Fibroblast of skin of right biceps (primary cell): ENCODE measurements at regions not wholly inside any gene's neighbourhood (a gene's known extent, or its start where the extent isn't known, plus 50 kb on each side); places are given as distances from the start of the nearest gene placed in this dataset.
"Not testable (repeated sequence)": the region's sequence is repeated elsewhere in the genome, so short reads cannot be mapped to it uniquely, and the experiment has no call there.

Experiments
- DNase-seq: peaks from one replicate; pipeline ENCODE4 v3.0.0-alpha.2; 2013

DNA sequence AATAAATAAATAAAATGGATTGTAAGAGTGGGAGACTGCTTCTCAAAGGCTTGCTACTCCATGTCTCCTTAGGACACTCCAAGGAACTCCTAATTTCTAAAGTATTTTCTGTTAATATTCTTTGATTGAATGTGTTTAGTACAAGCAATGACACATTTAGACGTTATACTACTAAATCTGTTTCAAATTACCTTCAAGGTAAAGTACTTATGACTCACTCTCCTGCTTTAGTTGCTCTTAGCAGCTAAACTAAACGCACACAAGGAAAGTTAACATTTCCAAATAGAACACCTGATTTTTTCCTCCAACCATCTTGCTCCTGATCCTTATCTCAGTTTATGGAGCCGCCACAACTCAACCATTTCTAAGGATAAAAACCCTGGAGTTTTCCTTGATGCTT lies 969.8 kb upstream of the ADGRL4 start:
- DNase-seq, result no peak

DNA sequence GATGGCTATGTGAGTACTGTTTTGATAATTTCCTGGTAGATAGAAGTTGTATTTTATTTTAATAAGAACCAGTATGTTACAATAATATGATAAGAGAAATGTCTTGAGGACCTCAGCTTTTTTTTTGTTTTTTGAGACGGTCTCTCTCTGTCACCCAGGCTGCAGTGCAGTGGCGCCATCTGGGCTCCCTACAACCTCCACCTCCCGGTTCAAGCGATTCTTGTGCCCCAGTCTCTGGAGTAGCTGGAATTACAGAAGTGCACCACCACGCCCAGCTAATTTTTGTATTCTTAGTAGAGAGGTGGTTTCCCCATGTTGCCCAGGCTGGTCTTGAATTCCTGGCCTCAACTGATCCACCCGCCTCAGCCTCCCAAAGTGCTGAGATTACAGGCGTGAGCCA lies 968.1 kb upstream of the ADGRL4 start:
- DNase-seq, result no peak

DNA sequence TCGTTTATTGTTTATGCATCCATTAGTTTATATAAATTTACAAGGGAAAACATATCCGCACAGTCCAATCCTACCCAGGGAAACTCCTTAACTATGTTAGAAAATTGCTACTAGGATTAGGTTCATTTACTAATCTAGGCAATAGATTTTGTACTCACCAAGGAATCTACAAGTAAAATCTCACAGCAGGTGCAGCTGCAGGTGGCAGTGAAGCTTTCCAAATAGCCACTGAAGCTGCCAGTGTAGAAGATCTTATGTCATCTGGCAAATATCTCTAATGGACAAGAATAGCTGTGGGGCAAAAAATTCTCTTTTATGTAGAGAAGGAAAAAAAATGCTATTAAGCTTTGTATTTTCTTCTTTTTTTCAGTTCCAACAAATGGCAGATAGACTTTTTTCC lies 963.4 kb upstream of the ADGRL4 start:
- no peak for DNase-seq

DNA sequence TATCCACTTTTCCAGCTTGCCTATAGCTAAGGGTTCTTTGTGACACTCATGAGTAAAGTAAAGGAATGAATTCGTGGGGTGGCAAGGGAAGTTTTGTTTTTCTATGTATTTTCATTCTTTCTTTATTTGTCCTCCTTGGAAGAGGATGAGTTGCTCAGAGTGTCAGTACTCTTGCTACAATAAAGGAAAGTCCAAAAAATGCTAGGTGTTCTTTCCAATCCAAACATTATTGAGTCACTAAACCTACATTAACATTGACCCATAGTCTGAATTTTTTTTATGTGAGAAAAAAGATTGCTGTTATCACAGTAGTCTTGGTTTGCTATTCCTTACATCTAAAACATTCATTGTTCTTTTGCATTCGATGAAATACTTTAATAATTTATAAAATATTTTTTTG lies 959.9 kb upstream of the ADGRL4 start:
- no peak for DNase-seq

DNA sequence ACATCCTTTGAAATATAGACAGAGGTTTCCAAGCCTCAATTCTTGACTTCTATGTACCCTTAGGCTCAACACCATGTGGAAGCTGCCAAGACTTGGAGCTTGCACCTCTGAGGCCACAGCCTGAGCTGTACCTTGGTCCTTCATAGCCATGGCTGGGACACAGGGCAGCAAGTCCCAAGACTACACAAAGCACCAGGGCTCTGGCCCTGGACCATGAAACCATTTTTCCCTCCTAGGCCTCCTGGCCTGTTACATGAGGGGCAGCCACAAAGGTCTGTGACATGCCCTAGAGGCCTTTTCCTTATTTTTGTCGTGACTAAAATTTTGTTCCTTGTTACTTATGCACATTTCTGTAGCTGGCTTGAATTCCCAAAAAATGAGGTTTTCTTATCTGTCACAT lies 953.1 kb upstream of the ADGRL4 start:
- no peak for DNase-seq

DNA sequence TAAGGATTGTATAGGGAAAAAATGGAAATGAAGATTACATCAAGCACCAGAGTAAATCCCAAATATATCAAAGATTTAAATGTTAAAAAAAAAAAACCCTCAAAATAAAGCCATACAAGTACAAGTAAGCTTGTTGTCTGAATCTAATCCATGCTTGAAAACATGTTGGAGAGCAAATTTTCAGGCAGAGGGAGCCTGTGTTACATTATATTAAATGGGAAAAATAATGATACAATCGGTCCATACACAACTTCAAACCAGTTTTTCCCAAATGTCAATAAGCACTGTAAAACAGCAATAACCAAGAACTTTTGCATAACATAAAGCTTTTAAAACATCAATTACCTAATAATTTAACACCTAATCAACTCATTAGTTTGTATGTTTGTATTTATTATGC lies 949.4 kb upstream of the ADGRL4 start:
- no peak for DNase-seq

DNA sequence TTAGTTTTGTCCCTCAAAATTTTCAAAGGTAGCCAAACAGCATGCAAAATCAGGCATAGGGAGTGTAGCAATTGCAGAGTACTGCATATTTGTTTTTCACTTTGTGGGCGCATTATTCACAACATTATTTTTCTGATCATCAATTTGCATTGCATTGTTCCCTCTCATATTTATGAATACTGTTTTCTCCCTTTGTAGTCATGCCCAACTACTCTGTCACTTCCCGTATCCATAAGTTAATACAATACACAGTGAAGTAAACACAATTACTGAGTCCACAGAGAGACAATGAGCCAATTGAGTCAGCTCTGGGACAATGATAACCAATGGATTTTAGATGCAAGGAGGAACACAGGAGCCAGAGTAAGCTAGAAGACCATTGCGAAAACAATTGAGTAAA lies 944.0 kb upstream of the ADGRL4 start:
- DNase-seq, result no peak

DNA sequence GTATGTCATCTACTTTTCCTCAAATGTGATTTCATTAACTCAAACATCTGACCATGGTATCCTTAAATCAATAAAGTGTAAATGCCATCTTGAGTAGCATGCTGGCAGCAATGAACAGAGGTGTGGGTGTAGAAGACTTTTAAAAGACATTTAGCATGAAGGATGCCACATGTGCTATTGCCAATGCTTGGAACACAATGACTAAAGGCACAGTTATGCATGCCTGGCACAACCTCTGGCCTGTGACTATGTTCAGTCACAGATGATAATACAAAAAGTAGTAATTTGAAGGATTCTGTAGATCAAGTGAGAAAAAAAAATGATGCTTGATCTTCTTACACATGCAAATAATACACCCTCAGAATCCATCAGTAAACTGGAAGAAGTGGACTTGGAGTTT lies 938.9 kb upstream of the ADGRL4 start:
- DNase-seq, result no peak

DNA sequence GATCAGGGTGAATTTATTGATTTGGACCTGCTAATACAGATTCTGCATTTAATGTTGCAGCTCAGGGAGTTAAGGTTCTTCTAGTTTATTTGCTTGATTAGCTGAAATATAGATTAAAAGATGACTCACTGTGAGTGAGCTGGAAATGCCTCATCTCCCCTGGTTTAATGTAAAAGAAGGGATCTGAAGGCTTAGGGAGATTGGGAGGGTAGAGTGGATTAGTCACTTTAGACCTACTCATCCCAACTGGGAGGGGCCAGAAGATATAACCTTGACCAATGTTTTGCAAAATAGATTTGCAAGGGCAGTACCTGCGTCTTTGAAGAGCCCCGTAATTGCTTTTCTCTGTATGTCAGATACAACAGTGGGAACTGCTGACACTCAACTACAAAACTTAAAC lies 922.8 kb upstream of the ADGRL4 start:
- peak; percentile 53 for DNase-seq

DNA sequence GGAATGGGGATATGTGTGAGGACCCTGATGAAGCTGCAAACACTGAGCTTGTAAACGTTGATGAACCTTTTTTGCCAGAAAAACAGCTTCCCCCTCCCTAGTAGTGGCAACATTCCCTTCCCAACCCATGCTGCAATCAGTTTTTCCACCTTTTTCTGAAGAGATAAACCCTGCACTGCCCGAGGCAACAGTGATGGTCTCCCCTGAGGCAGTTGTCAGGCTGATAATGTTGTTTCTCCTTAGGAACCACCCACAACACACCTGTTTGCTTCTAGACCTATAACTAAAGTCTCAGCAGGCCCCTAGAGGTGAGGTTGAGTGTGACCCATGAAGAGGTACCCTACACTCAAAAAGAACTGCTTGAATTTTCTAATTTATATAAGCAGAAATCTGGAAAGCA lies 922.4 kb upstream of the ADGRL4 start:
- no peak for DNase-seq

DNA sequence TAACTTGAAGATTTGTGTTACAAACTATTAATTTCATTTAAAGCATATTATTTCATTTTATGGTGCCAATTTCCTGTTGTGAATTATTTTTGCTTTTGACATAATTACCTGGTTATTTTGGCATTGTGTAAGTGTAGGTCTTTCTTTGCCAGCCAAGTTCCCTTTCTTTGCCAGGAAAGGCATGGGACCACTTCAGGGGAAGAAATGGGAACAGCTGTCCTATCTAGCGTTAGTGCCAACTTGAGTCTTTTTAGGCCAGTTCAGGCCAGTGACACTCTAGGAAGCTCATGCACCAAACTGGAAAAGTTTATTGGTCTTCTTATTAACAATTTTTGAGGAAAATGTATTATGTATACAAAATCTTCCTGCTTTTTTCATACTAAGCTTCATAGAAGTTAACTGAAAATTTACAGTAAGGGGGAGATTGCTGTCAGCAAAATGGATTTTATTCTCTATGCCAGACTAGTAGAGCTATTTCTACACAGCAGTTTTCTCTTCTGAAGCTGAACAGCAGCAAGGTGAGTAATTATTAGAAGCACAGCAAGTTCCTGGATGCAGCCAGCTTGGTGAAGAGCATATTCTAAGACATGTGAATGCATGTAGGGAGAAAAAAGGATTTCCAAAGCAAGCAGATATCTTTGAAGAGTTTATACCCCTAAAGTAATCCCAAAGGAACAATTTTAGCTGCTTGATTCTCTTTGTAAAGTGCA lies 914.6 kb upstream of the ADGRL4 start:
- DNase-seq, result no peak

DNA sequence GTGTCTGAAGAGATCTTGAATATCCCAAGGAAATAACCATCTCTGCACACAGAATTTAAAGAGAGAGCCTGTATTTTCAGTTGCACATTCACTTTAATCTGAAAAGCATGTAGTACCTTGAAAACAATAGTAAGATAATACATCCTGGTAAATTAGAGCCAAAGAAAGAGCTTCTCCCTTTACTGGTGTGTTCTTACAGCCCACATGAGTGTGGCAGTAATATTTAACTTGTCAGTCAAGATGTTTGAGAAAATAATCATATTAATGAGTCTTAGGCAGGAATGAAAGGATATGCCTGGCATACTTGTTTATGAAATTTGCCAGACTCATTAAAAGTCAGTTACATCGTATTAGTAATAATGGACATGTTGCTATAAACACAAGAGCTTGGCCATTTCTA lies 908.4 kb upstream of the ADGRL4 start:
- no peak for DNase-seq

DNA sequence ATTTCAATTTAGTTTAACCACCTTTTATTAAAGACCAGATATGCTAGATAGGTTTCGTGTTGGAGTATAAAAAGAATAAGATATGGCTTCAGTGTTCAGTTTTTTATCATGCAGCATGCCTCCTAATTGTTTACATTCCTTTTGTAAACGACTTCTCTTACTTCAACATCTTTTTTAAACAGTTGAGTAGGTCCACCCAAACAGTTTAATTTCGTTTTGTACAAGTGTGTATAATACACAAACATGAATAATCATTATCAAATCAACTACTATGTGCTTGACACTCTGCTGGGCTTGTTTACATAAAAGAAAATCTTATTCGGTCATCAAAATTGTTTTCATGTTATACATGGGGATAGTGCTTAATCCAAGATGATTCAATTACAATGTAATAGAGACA lies 906.3 kb upstream of the ADGRL4 start:
- no peak for DNase-seq

DNA sequence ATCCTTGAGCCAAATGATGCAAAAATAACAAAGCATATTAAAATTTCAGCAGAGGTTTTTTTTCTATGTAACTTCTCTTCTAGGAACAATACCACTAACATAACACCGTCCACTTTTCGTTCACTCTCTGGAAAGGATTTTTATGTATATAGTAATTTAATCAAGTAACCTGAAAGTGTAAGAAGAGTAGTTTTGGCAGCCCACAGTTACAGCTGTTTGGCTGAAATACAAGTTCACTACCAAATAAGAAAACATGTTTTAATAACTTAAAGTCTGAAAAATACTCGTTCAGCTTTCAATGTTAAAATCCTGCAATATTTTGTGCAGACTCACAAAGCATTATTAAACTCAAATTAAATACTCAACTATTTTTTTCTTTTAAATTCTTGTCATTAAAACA lies 896.8 kb upstream of the ADGRL4 start:
- DNase-seq, result no peak

DNA sequence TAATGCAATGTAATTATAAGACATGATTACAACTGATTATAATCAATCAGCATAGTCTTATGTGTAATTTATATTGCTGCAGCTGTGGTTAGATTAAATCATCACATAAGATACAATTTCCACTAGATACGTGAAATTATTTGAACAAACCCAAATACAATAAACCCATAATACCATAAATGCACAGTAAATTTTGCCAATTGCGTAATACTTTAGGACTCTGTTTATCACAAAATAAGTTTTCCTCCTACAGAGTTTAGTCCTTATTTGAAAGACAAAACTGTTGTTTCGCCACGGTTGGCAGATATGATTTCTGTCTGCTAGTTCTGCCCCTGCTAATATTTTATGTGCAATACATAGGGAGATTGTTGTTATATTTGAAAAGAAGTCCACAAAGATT lies 895.9 kb upstream of the ADGRL4 start:
- DNase-seq, result no peak

DNA sequence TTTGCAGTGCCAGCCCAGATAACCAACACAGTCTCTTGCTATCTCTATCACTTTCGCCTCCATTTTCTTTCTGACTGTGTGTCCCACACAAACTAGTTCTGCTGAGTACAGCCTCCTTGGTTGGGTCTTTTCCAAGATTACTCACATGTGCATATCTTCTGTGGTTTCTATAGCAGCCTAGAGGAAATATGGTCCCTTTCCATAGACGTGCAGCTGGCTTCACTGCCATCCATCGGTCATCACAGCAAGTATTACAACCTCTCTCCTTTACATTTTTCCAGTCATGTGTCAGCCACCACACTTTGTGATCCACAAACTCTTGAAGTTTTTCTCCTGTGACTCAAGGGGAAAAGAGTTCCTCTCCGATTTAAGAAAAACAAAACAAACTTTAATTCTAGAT lies 893.4 kb upstream of the ADGRL4 start:
- peak; percentile 99 for DNase-seq

DNA sequence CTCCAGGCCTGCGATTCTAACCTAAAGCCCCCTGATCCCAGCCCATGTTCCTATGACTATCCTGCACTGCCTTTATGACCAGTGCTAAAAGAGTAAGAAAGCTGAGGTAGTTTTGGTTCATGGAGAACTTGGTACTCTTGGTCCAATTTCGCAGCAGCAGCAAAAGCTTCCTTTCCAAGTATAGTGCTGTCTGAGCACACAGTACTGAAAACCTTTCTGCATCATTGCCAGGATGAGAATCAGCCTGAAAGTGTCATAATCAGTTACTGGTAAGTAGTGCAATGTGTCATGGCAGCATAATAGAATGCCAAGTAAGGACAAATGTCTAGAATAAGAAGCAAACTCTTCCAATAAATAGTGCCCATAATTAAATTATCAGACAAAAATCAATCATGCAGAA lies 889.6 kb upstream of the ADGRL4 start:
- no peak for DNase-seq

DNA sequence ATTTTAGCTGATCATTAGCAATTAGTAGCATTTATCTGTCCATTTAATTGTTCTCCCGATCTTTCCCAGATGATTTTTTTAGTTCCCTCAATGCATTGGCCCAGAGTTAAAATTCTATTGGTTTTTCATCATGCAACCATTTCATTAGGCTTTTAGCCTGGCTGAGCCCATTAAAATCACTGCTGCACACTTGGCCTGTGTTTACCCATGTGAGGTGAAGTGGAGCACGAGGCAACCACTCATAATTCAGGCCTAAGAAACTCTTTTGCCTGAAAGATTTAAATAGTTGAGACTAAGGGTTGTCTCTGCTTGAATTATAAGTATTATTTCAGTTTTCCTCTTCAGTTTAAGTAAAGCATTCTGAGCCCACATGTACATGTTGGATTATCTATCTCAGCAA lies 889.0 kb upstream of the ADGRL4 start:
- no peak for DNase-seq

DNA sequence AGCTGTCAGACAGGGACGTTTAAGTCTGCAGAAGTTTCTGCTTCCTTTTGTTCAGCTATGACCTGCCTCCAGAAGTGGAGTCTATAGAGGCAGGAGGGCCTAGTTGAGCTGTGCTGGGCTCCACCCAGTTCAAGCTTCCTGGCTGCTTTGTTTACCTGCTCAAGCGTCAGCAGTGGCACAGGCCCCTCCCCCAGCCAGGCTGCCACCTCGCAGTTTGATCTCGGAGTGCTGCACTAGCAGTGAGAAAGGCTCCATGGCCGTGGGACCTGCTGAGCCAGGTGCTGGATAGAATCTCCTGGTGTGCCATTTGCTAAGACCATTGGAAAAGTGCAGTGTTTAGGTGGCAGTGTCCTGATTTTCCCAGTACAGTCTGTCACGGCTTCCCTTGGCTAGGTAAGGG lies 887.6 kb upstream of the ADGRL4 start:
- not testable (repeated sequence) for DNase-seq

DNA sequence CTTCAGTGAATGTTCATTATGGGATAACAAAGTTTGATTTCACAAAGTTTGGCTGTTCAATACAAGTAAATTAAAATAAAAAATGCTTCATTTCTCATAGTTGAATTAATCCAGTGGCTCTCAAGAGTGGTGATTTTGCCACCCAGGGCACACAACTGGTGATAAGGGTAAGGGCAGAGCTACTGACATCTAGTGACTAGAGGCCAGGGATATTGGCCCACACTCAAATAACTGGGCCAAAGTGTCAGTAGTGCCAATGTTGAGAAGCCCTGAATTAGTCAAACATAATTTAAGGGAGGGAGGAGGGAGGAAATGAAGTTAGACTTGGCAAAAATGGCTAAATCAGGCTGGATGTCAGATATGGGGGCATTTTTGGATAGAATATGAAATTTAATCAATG lies 880.5 kb upstream of the ADGRL4 start:
- no peak for DNase-seq

DNA sequence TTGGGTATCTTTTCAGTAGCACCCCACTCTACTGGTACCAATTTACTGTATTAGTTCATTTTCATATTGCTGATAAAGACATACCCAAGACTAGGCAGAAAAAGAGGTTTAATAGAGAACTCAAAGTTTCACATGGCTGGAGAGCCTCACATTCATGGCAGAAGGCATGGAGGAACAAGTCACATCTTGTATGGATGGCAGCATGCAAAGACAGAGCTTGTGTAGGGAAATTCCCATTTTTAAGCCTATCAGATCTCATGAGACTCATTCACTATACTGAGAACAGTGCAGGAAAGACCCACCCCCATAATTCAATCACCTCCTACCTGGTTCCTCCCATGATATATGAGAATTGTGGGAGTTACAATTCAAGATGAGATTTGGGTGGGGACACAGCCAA lies 878.6 kb upstream of the ADGRL4 start:
- DNase-seq, result no peak

DNA sequence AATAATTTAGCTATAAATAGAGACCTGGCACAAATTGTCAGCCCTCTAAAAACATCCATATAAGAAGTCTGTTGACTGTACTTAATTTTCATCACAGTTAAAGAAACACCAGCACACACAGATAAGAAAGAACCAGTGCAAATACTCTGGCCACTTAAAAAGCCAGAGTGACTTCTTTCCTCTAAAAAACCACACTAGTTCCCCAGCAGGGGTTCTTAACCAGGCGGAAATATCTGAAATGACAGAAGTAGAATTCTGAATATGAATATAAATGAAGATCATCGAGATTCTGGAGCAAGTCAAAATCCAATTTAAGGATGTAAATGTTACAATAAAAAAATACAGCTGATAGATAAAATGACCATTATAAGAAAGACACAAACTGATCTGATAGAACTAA lies 870.6 kb upstream of the ADGRL4 start:
- no peak for DNase-seq

DNA sequence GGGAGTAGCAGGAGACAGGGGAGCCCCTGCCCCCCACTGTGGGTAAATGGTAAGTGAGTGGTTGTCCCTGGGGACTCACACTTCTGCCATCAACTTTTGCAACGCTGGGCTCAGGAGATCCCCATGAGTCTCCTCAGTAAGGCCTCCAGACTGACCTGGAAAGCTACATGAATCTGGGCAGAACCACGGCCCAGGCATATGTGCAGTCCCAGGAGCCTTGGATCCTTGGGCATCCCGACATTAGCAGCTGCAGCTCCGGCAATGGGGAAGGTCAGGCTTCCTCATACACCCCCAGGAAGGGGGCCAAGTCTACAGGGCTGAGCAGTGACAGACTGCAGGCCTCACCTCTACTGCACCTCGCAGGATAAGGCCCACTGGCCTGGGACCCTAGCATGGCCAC lies 868.7 kb upstream of the ADGRL4 start:
- no peak for DNase-seq

DNA sequence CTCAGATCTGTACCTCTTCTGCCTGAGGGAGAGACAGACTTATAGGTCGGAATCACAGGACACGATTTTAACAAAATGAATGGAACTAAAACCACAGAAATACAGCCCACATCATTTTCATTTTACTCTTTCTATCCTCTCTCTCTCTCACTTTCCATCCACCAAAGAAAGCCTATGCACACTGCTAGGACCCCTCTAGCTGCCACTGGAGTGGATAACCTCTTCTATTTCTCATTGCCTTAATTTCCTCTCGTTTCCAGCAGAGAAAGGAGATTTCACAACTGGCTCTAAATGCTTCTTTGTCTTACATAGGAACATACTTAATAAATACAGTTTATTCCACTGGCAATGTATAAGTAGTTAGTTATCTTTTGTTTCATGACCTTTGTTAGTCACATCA lies 867.8 kb upstream of the ADGRL4 start:
- DNase-seq, result no peak

DNA sequence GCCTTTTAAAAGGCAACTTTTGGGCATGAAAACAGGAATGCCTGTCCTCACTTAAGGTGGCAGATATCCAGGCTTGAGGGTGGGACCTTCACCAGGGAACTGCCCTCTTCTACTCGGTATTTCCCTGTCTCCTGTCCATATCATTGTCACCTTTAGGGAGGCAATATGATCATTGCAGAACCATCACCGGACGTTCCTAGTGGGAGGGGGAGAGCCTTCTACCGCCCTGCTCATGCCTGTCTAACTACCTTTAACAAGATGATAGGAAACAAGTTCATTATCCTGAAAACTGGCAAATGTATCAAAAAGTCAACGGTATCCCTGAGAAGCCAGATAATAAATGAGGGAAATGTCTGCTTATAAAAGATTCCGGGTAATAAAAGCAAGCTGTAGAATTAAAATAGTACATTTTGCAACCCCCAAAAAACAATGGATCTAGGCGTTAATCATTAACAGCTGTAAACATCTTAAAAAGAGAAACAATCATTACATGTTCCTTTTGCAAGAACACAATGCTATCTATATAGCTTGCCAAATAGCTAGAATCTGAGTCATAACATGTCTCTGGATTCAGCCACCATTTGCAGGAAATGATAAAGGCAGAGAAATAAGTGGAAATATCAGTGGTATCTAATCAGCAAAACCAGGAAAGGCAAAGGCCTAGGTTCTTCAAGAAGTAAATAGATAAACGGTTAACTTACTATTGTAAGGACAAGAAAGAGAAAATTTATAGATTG lies 852.9 kb upstream of the ADGRL4 start:
- peak; percentile 87 for DNase-seq
